H9 (cell line): ENCODE measurements at regions not wholly inside any gene's neighbourhood (a gene's known extent, or its start where the extent isn't known, plus 50 kb on each side); places are given as distances from the start of the nearest gene placed in this dataset.
A peak's percentile ranks its signal among the peaks of the same experiment; 100 is the strongest.

Experiments used
- DNase-seq: peaks from one replicate; pipeline ENCODE4 v3.0.0-alpha.2; 2017
- H2AFZ ChIP-seq: one replicate; pipeline ENCODE4 v1.6.1; 2013; ENCODE audit warnings: mild to moderate bottlenecking, low read length, control low read depth, moderate library complexity
- H2AK5ac ChIP-seq: 2 replicates; pipeline ENCODE4 v1.6.1; 2013; ENCODE audit warnings: low read length, control low read depth, mixed read lengths; ENCODE audit not compliant: insufficient read length
- H2BK120ac ChIP-seq: one replicate; pipeline ENCODE4 v1.6.1; 2013; ENCODE audit warnings: low read depth, mild to moderate bottlenecking, low read length, control low read depth, inconsistent platforms; ENCODE audit not compliant: poor library complexity, severe bottlenecking
- H2BK12ac ChIP-seq: 2 replicates; pipeline ENCODE4 v1.6.1; 2013; ENCODE audit warnings: low read length, control low read depth, mixed read lengths, low read depth; ENCODE audit not compliant: insufficient read length
- H2BK15ac ChIP-seq: 2 replicates; pipeline ENCODE4 v1.6.1; 2013; ENCODE audit warnings: low read depth, low read length, control low read depth
- H2BK20ac ChIP-seq: one replicate; pipeline ENCODE4 v1.6.1; 2013; ENCODE audit warnings: low read depth, mild to moderate bottlenecking, low read length, control low read depth, inconsistent platforms; ENCODE audit not compliant: poor library complexity, severe bottlenecking
- H2BK5ac ChIP-seq: 2 replicates; pipeline ENCODE4 v1.6.1; 2013; ENCODE audit warnings: low read length, control low read depth, mixed read lengths; ENCODE audit not compliant: insufficient read length
- H3K14ac ChIP-seq: 2 replicates; pipeline ENCODE4 v1.6.1; 2013; ENCODE audit warnings: low read length, control low read depth; ENCODE audit not compliant: insufficient read depth
- H3K18ac ChIP-seq: 2 replicates; pipeline ENCODE4 v1.6.1; 2013; ENCODE audit warnings: low read depth, mild to moderate bottlenecking, mixed read lengths, low read length, control low read depth; ENCODE audit not compliant: insufficient read length
- H3K23ac ChIP-seq: 2 replicates; pipeline ENCODE4 v1.6.1; 2013; ENCODE audit warnings: low read length, control low read depth, mixed read lengths, low read depth; ENCODE audit not compliant: insufficient read length
- H3K23me2 ChIP-seq: 2 replicates; pipeline ENCODE4 v1.6.1; 2013; ENCODE audit warnings: low read depth, mild to moderate bottlenecking, mixed read lengths, low read length, control low read depth; ENCODE audit not compliant: insufficient read length, poor library complexity, severe bottlenecking
- H3K27ac ChIP-seq: 2 replicates; pipeline ENCODE4 v1.5.1; 2013; ENCODE audit warnings: low read length, control low read depth, mixed read lengths, low read depth; ENCODE audit not compliant: insufficient read length
- H3K27me3 ChIP-seq: 2 replicates; pipeline ENCODE4 v1.6.1; 2013; ENCODE audit warnings: low read length, control low read depth, inconsistent platforms; ENCODE audit not compliant: insufficient read depth
- H3K4ac ChIP-seq: 2 replicates; pipeline ENCODE4 v1.6.1; 2013; ENCODE audit warnings: low read depth, mild to moderate bottlenecking, control low read depth, inconsistent platforms, low read length, moderate library complexity
- H3K4me1 ChIP-seq: 2 replicates; pipeline ENCODE4 v1.6.1; 2013; ENCODE audit warnings: low read length, control low read depth, inconsistent platforms; ENCODE audit not compliant: insufficient read depth
- H3K4me2 ChIP-seq: 2 replicates; pipeline ENCODE4 v1.6.1; 2013; ENCODE audit warnings: low read length, control low read depth, mixed read lengths; ENCODE audit not compliant: insufficient read length, insufficient read depth
- H3K56ac ChIP-seq: 2 replicates; pipeline ENCODE4 v1.6.1; 2013; ENCODE audit warnings: low read depth, mild to moderate bottlenecking, mixed read lengths, low read length, control low read depth; ENCODE audit not compliant: insufficient read length
- H3K79me1 ChIP-seq: 2 replicates; pipeline ENCODE4 v1.6.1; 2013; ENCODE audit warnings: low read depth, mild to moderate bottlenecking, moderate library complexity, low read length, control low read depth, inconsistent platforms; ENCODE audit not compliant: insufficient read depth, poor library complexity, severe bottlenecking
- H3K79me2 ChIP-seq: 2 replicates; pipeline ENCODE4 v1.6.1; 2013; ENCODE audit warnings: low read length, control low read depth, inconsistent platforms; ENCODE audit not compliant: insufficient read depth
- H3K9ac ChIP-seq: 2 replicates; pipeline ENCODE4 v1.6.1; 2013; ENCODE audit warnings: low read length, control low read depth, mixed read lengths; ENCODE audit not compliant: insufficient read length; ENCODE audit errors: extremely low read depth
- H3K9me3 ChIP-seq: one replicate; pipeline ENCODE4 v1.6.1; 2013; ENCODE audit warnings: low read depth, low read length, inconsistent platforms; ENCODE audit not compliant: control insufficient read depth
- H3T11ph ChIP-seq: one replicate; pipeline ENCODE4 v1.6.1; 2013; ENCODE audit warnings: mild to moderate bottlenecking, low read length, control low read depth, inconsistent platforms
- H4K20me1 ChIP-seq: one replicate; pipeline ENCODE4 v1.6.1; 2013; ENCODE audit not compliant: control insufficient read depth, insufficient read length, insufficient read depth
- H4K5ac ChIP-seq: 2 replicates; pipeline ENCODE4 v1.6.1; 2013; ENCODE audit warnings: low read depth, mild to moderate bottlenecking, mixed read lengths, low read length, control low read depth; ENCODE audit not compliant: insufficient read length
- H4K8ac ChIP-seq: replicated peaks from 2 replicates; pipeline ENCODE4 v1.6.1; 2013; ENCODE audit warnings: low read length, control low read depth, mixed read lengths, low read depth; ENCODE audit not compliant: insufficient read length
- H4K91ac ChIP-seq: 2 replicates; pipeline ENCODE4 v1.6.1; 2013; ENCODE audit warnings: low read depth, mild to moderate bottlenecking, moderate library complexity, mixed read lengths, low read length, control low read depth; ENCODE audit not compliant: insufficient read length
- H3K27ac Mint-ChIP-seq, 3 experiments: 2 replicates in 2 of 3; 3 replicates in 1 of 3; pipeline ENCODE4 v1.8.0; 2020 to 2021; ENCODE audit warnings: mixed read lengths in 3 of 3, mild to moderate bottlenecking in 1 of 3, moderate library complexity in 1 of 3
- H3K27me3 Mint-ChIP-seq: 2 replicates; pipeline ENCODE4 v1.8.0; 2021; ENCODE audit warnings: low read depth, mild to moderate bottlenecking, moderate library complexity, mixed read lengths
- H3K36me3 Mint-ChIP-seq, 3 experiments: 2 replicates in 2 of 3; 3 replicates in 1 of 3; pipeline ENCODE4 v1.8.0; 2020 to 2021; ENCODE audit warnings: low read depth in 3 of 3, mixed read lengths in 3 of 3; ENCODE audit not compliant: insufficient read depth in 1 of 3
- H3K4me1 Mint-ChIP-seq, 2 experiments: 2 replicates each; pipeline ENCODE4 v1.8.0; 2020; ENCODE audit warnings: mixed read lengths in 2 of 2
- H3K4me3 Mint-ChIP-seq, 2 experiments: 2 replicates in 1 of 2; 3 replicates in 1 of 2; pipeline ENCODE4 v1.8.0; 2020 to 2021; ENCODE audit warnings: mild to moderate bottlenecking in 2 of 2, mixed read lengths in 2 of 2, moderate library complexity in 1 of 2
- H3K9me3 Mint-ChIP-seq, 2 experiments: 2 replicates in 1 of 2; 3 replicates in 1 of 2; pipeline ENCODE4 v1.8.0; 2020; ENCODE audit warnings: mild to moderate bottlenecking in 2 of 2, mixed read lengths in 2 of 2, moderate library complexity in 1 of 2
- WGBS: extraction: QIAGEN DNeasy Blood & Tissue Kit; methylation state at CpG from one replicate; pipeline ENCODE4 v1.1.7; 2013; ENCODE audit warnings: missing lambda C conversion rate, low lambda C conversion rate, mixed read lengths; ENCODE audit not compliant: insufficient read length; ENCODE audit errors: extremely low coverage; 5-methylcytosine and 5-hydroxymethylcytosine counted together
- TF ChIP-seq, protein P1 (sequence below): fragments of 200-600 bp; sonication (generic); conservative IDR thresholded peaks from 3 replicates; pipeline ENCODE4 v1.8.0; 2021; ENCODE audit warnings: antibody characterized with exemption, mild to moderate bottlenecking

GRCh38 chr15:94154255-94154654 is 77.1 kb upstream of the MCTP2 start:
- no peak overlapping the region for H3K4me3 Mint-ChIP-seq

More at GRCh38 chr15:94154255-94154654, 77.1 kb upstream of the MCTP2 start:
- Histone ChIP-seq H2BK120ac (no peak overlapping the region), H3K27ac (no peak overlapping the region), H3K4ac (no peak overlapping the region), H2BK15ac (no peak overlapping the region), H2BK5ac (no peak overlapping the region), H3K14ac (no peak overlapping the region), H2AK5ac (no peak overlapping the region), H4K20me1 (no peaks in the 10 kb centered on the region), H3K9ac (no peak overlapping the region), H3K23ac (no peak overlapping the region), H3K18ac (no peak overlapping the region), H3K79me2 (no peaks in the 10 kb centered on the region), H4K5ac (no peak overlapping the region), H3K4me2 (no peak overlapping the region), H4K8ac (no peak overlapping the region), H3K4me1 (no peaks in the 10 kb centered on the region), H3K56ac (no peak overlapping the region), H3K23me2 (no peaks in the 10 kb centered on the region), H3T11ph (no peak overlapping the region), H2AFZ (no peak overlapping the region), H3K27me3 (no peaks in the 10 kb centered on the region), H2BK20ac (no peak overlapping the region), H2BK12ac (no peak overlapping the region), H4K91ac (no peak overlapping the region), H3K79me1 (no peaks in the 10 kb centered on the region), H3K9me3 (no peaks in the 10 kb centered on the region)
- no peaks in the 10 kb centered on the region; the same call in none of the 2 replicates for H3K27me3 Mint-ChIP-seq
- no CpG with 5 or more reads among the region's 3 CpGs for WGBS
- no peak for DNase-seq
- TF ChIP-seq, protein P1, sequence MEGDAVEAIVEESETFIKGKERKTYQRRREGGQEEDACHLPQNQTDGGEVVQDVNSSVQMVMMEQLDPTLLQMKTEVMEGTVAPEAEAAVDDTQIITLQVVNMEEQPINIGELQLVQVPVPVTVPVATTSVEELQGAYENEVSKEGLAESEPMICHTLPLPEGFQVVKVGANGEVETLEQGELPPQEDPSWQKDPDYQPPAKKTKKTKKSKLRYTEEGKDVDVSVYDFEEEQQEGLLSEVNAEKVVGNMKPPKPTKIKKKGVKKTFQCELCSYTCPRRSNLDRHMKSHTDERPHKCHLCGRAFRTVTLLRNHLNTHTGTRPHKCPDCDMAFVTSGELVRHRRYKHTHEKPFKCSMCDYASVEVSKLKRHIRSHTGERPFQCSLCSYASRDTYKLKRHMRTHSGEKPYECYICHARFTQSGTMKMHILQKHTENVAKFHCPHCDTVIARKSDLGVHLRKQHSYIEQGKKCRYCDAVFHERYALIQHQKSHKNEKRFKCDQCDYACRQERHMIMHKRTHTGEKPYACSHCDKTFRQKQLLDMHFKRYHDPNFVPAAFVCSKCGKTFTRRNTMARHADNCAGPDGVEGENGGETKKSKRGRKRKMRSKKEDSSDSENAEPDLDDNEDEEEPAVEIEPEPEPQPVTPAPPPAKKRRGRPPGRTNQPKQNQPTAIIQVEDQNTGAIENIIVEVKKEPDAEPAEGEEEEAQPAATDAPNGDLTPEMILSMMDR, result peak; percentile 48
- no peaks in the 10 kb centered on the region for H3K4me1 Mint-ChIP-seq
- H3K36me3 Mint-ChIP-seq, result no peaks in the 10 kb centered on the region
- no peak overlapping the region for H3K27ac Mint-ChIP-seq
- H3K9me3 Mint-ChIP-seq, result peaks cover 0 to 2% of the 10 kb centered on the region in 2 experiments; a peak in 1 of 5 replicates
